Caco-2 (cell line): ENCODE measurements at regions not wholly inside any gene's neighbourhood (a gene's known extent, or its start where the extent isn't known, plus 50 kb on each side); places are given as distances from the start of the nearest gene placed in this dataset.

ENCODE experiments used
- BruUV-seq: library from RNA; stranded (reverse); fragments of 400-500 nt; replicated peaks from 2 replicates; lab custom pipeline; 2021; lab: Mats Ljungman, UMichigan
- CTCF ChIA-PET: fragments of 300-600 bp; sonication (Branson Sonifier 250); formaldehyde crosslinking; loops from one replicate; lab custom pipeline; 2022; ENCODE audit warnings: antibody characterized with exemption; lab: Charles Lee
- POLR2A ChIA-PET: fragments of 300-600 bp; sonication (Branson Sonifier 250); formaldehyde crosslinking; loops from one replicate; lab custom pipeline; 2022; ENCODE audit warnings: antibody characterized with exemption; lab: Charles Lee
- DNase-seq, 2 experiments: peaks; one replicate each; pipeline versions ENCODE4 v3.0.0 to v3.0.0-alpha.2; 2020 to 2022
- H3K27me3 ChIP-seq: replicated peaks from 2 replicates; pipeline ENCODE4 v1.6.0; 2011; ENCODE audit warnings: low read length; ENCODE audit not compliant: control insufficient read depth, insufficient read depth
- H3K36me3 ChIP-seq: 2 replicates; pipeline ENCODE4 v1.5.1; 2011; ENCODE audit warnings: low read length; ENCODE audit not compliant: control insufficient read depth, insufficient read depth
- H3K4me1 ChIP-seq: fragments of 250-450 bp; sonication (Bioruptor Pico); 2 replicates; pipeline ENCODE4 v1.5.1; 2020; ENCODE audit warnings: mild to moderate bottlenecking
- H3K4me3 ChIP-seq: 2 replicates; pipeline ENCODE4 v1.5.1; 2011; ENCODE audit warnings: low read depth, mild to moderate bottlenecking, control low read depth, low read length
- H3K9me3 ChIP-seq: fragments of 250-450 bp; sonication (Bioruptor Pico); 2 replicates; pipeline ENCODE4 v1.5.1; 2020; ENCODE audit warnings: mild to moderate bottlenecking, moderate library complexity
- H3K27ac Mint-ChIP-seq: one replicate; pipeline ENCODE4 v1.8.0; 2022; ENCODE audit warnings: mixed read lengths; ENCODE audit not compliant: unreplicated experiment
- H3K27me3 Mint-ChIP-seq: one replicate; pipeline ENCODE4 v1.8.0; 2022; ENCODE audit warnings: mixed read lengths; ENCODE audit not compliant: insufficient read depth, unreplicated experiment
- H3K36me3 Mint-ChIP-seq: one replicate; pipeline ENCODE4 v1.8.0; 2022; ENCODE audit warnings: mild to moderate bottlenecking, mixed read lengths; ENCODE audit not compliant: insufficient read depth, unreplicated experiment
- H3K4me1 Mint-ChIP-seq: one replicate; pipeline ENCODE4 v1.8.0; 2022; ENCODE audit warnings: low read depth, mixed read lengths; ENCODE audit not compliant: unreplicated experiment
- H3K4me3 Mint-ChIP-seq: one replicate; pipeline ENCODE4 v1.8.0; 2022; ENCODE audit warnings: mild to moderate bottlenecking, moderate library complexity, mixed read lengths; ENCODE audit not compliant: unreplicated experiment
- H3K9me3 Mint-ChIP-seq: one replicate; pipeline ENCODE4 v1.8.0; 2022; ENCODE audit warnings: mixed read lengths; ENCODE audit not compliant: unreplicated experiment
- CTCF ChIP-seq, 2 experiments: fragments of 200-600 bp in 1 of 2; IDR thresholded peaks; 1 replicate in 1 of 2; 2 replicates in 1 of 2; pipeline versions ENCODE4 v1.5.1 to v1.8.0; 2011 to 2022; ENCODE audit warnings: antibody characterized with exemption in 1 of 2, control low read depth in 1 of 2, inconsistent platforms in 1 of 2, low read depth in 1 of 2, low read length in 1 of 2, mild to moderate bottlenecking in 1 of 2, moderate library complexity in 1 of 2; ENCODE audit not compliant: insufficient read depth in 1 of 2, severe bottlenecking in 1 of 2, unreplicated experiment in 1 of 2
- intact Hi-C: fragments of 100-400 bp; cut with micrococcal nuclease; formaldehyde crosslinking; loops from one replicate; pipeline ENCODE4 v1.10.0; 2022; ENCODE audit not compliant: unreplicated experiment

GRCh38 chr12:85725991-85726390 is 110.2 kb downstream of the RASSF9 start:
- no peaks in the 10 kb centered on the region for H3K27me3 Mint-ChIP-seq
- Histone ChIP-seq H3K27me3 (no peaks in the 10 kb centered on the region), H3K9me3 (no peaks in the 10 kb centered on the region), H3K36me3 (no peaks in the 10 kb centered on the region), H3K4me1 (no peaks in the 10 kb centered on the region), H3K4me3 (no peak overlapping the region)
- POLR2A ChIA-PET: no interaction called here
- intact Hi-C loops: loop anchor here (1.0 kb wide), 1 partner anchor 141 kb away; no protein-coding TSS in a partner anchor
- no peaks in the 10 kb centered on the region for H3K36me3 Mint-ChIP-seq
- no peak for DNase-seq
- H3K9me3 Mint-ChIP-seq: no peaks in the 10 kb centered on the region
- no peak overlapping the region for H3K4me3 Mint-ChIP-seq
- H3K27ac Mint-ChIP-seq: no peak overlapping the region
- TF ChIP-seq CTCF (IDR thresholded peaks at IDR 0.05; ENCODE audit: insufficient read depth in 1 of 2, low read depth in 1 of 2, low read length in 1 of 2, severe bottlenecking in 1 of 2, unreplicated experiment in 1 of 2): peak in 1 of 2 experiments; percentile 12
- H3K4me1 Mint-ChIP-seq: no peaks in the 10 kb centered on the region
- BruUV-seq: no TSS peak
- CTCF ChIA-PET: no interaction called here

GRCh38 chr12:85733221-85733840 is 102.9 kb downstream of the RASSF9 start:
- BruUV-seq: no TSS peak
- no peak for DNase-seq
- ChIA-PET POLR2A (no interaction called here), CTCF (no interaction called here)
- Mint-ChIP-seq H3K4me3 (no peak overlapping the region), H3K27ac (no peak overlapping the region), H3K4me1 (no peaks in the 10 kb centered on the region), H3K27me3 (no peaks in the 10 kb centered on the region), H3K36me3 (no peaks in the 10 kb centered on the region), H3K9me3 (no peaks in the 10 kb centered on the region)
- Histone ChIP-seq H3K9me3 (no peaks in the 10 kb centered on the region), H3K36me3 (no peaks in the 10 kb centered on the region), H3K4me1 (no peaks in the 10 kb centered on the region), H3K27me3 (no peaks in the 10 kb centered on the region), H3K4me3 (no peak overlapping the region)
- intact Hi-C loops: no loop called here
- TF ChIP-seq CTCF (IDR thresholded peaks at IDR 0.05; ENCODE audit: insufficient read depth in 1 of 2, low read depth in 1 of 2, low read length in 1 of 2, severe bottlenecking in 1 of 2, unreplicated experiment in 1 of 2): no peak

GRCh38 chr12:85733984-85734383 is 102.2 kb downstream of the RASSF9 start:
- no peak overlapping the region for H3K4me3 ChIP-seq
- POLR2A ChIA-PET: no interaction called here
- H3K9me3 ChIP-seq: no peaks in the 10 kb centered on the region
- Mint-ChIP-seq H3K9me3 (no peaks in the 10 kb centered on the region), H3K4me3 (no peak overlapping the region), H3K27ac (no peak overlapping the region), H3K36me3 (no peaks in the 10 kb centered on the region), H3K27me3 (no peaks in the 10 kb centered on the region), H3K4me1 (no peaks in the 10 kb centered on the region)
- DNase-seq: no peak
- no peaks in the 10 kb centered on the region for H3K27me3 ChIP-seq
- intact Hi-C loops: no loop called here
- BruUV-seq: no TSS peak
- CTCF ChIA-PET: no interaction called here
- TF ChIP-seq CTCF (IDR thresholded peaks at IDR 0.05; ENCODE audit: insufficient read depth in 1 of 2, low read depth in 1 of 2, low read length in 1 of 2, severe bottlenecking in 1 of 2, unreplicated experiment in 1 of 2): no peak
- no peaks in the 10 kb centered on the region for H3K36me3 ChIP-seq
- no peaks in the 10 kb centered on the region for H3K4me1 ChIP-seq
